ENCODE measurements at regions not wholly inside any gene's neighbourhood (a gene's known extent, or its start where the extent isn't known, plus 50 kb on each side); places are given as distances from the start of the nearest gene placed in this dataset.
"Not testable (repeated sequence)": the region's sequence is repeated elsewhere in the genome, so short reads cannot be mapped to it uniquely, and the experiment has no call there.

DNA sequence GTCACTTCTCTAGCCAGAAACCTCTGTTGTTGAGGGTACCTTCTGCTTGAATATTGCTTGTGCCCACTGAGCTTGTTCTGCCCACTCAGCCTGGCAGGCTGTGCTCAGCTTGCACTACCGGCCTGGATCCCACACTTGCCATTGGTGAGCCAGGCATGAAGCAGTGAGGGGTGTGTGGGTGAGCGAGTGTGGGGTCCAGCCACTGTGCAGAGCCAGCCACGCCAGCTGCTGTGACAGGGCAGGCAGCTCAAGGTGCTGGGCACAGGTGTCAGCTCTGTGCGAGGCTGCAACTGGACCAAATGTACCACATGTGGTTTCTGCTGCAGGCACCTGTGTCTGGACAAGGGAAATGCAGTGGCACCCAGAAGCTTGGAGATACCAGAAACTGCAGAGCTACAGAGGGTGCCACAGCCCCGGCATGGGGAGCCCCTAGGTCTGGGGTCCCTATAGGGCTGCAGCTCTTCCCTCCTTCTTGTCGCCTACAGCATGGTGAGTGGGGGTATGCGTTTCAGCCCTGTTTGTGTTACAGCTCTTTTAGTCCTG lies 305.1 kb upstream of the RIOK2 start:
- no peak for DNase-seq (ENCODE audit: low read depth)
- H3K9me3 ChIP-seq (ENCODE audit: control insufficient read depth, low read length), result no peaks in the 10 kb centered on the region
- no peaks in the 10 kb centered on the region for H3K4me1 ChIP-seq (ENCODE audit: control insufficient read depth, insufficient read depth, low read length)
- no peaks in the 10 kb centered on the region for H3K27me3 ChIP-seq (replicated peaks; ENCODE audit: control insufficient read depth, insufficient read depth, low read length)
- no peaks in the 10 kb centered on the region for H3K36me3 ChIP-seq (ENCODE audit: control insufficient read depth, insufficient read depth, low read length, severe bottlenecking)
- no peak overlapping the region for H3K4me3 ChIP-seq (ENCODE audit: low read length)
- H3K9ac ChIP-seq (ENCODE audit: low read length), result no peak overlapping the region

DNA sequence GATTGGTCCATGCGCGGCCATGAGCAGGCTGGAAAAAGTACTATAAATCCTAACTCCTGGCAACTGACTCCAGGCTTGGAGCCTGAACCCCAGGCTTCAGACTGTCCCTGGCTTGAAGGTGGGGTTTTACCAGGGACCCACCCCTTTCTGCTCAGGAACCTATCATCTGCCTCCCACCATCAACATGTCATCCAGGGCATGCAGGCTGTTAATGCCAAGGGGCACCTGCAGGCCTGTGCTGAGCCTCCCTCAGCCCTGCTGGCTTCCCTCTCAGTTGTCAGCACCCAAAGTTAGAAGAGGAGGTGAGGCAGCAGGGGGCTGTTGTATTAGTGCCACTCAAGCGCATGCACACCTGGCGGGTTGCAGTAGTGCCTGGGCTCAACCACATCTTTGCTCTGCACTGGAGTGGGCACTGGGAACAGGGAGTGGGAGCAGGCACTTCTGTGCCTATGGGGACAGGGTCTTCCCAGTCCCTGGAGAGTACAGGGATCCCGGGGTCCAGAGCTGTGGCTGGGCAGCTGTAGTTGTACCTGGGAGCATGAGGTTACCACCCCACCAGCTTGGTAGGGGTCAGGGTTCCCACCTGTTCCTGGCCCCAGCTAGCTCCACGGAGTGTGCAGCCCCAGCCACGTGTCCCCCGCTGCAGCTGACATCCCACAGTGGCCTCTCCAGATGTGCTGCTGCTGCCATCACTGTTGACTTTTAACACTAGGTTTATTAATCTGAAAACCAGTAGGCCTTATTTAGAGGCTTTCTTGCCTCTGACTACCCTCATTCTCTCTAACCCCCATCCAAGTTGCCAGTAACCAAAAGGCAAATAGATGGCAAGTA lies 306.2 kb upstream of the RIOK2 start:
- DNase-seq (ENCODE audit: low read depth), result no peak
- H3K27me3 ChIP-seq (replicated peaks; ENCODE audit: control insufficient read depth, insufficient read depth, low read length), result no peaks in the 10 kb centered on the region
- H3K36me3 ChIP-seq (ENCODE audit: control insufficient read depth, insufficient read depth, low read length, severe bottlenecking), result no peaks in the 10 kb centered on the region
- H3K4me3 ChIP-seq (ENCODE audit: low read length), result no peak overlapping the region
- no peak overlapping the region for H3K9ac ChIP-seq (ENCODE audit: low read length)
- H3K9me3 ChIP-seq (ENCODE audit: control insufficient read depth, low read length), result no peaks in the 10 kb centered on the region
- no peaks in the 10 kb centered on the region for H3K4me1 ChIP-seq (ENCODE audit: control insufficient read depth, insufficient read depth, low read length)

DNA sequence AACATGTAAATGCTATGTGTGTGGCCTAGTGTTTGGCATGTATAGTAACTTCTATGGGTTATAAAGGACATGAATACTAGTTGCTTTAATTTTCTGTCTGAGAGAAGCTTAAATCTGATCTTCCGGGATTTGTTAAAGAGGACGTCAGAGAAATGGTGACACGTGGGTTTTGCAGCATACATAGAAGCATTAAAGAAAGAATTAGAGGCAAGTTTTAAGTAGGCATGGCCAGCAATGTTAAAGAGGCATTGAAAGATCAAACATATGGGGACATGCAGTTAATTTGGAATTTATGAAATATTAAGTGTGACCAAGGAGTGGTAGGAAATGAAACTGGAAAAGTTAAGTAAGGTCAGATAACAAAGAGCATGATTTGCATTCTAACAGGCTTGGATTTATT lies 311.4 kb upstream of the RIOK2 start:
- DNase-seq (ENCODE audit: low read depth), result no peak
- Histone ChIP-seq H3K4me1 (ENCODE audit: control insufficient read depth, insufficient read depth, low read length) (no peaks in the 10 kb centered on the region), H3K36me3 (ENCODE audit: control insufficient read depth, insufficient read depth, low read length, severe bottlenecking) (no peaks in the 10 kb centered on the region), H3K9me3 (ENCODE audit: control insufficient read depth, low read length) (no peaks in the 10 kb centered on the region), H3K27me3 (replicated peaks; ENCODE audit: control insufficient read depth, insufficient read depth, low read length) (no peaks in the 10 kb centered on the region), H3K9ac (ENCODE audit: low read length) (no peak overlapping the region), H3K4me3 (ENCODE audit: low read length) (no peak overlapping the region)

DNA sequence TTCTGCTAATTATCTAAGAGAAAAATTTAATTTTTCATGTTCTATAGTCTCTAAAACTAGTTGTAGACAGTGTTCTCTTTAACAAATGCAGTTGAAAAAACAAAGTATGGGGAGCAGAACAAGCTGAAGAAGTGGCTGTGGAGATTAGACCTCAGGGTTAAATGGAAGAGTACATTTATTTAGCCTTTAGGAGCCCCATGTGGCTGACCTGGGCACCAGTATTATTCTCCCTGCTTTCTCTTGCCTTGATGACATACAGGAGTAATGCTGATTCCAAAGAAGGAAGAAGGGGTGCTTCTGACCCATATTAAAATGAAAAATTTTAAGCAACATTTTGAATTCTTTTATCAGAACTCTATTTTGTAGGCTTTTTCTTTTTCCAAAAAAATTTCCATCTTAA lies 312.3 kb upstream of the RIOK2 start:
- Histone ChIP-seq H3K27me3 (replicated peaks; ENCODE audit: control insufficient read depth, insufficient read depth, low read length) (no peaks in the 10 kb centered on the region), H3K9ac (ENCODE audit: low read length) (no peak overlapping the region), H3K4me1 (ENCODE audit: control insufficient read depth, insufficient read depth, low read length) (no peaks in the 10 kb centered on the region), H3K4me3 (ENCODE audit: low read length) (no peak overlapping the region), H3K36me3 (ENCODE audit: control insufficient read depth, insufficient read depth, low read length, severe bottlenecking) (no peaks in the 10 kb centered on the region), H3K9me3 (ENCODE audit: control insufficient read depth, low read length) (no peaks in the 10 kb centered on the region)
- no peak for DNase-seq (ENCODE audit: low read depth)

DNA sequence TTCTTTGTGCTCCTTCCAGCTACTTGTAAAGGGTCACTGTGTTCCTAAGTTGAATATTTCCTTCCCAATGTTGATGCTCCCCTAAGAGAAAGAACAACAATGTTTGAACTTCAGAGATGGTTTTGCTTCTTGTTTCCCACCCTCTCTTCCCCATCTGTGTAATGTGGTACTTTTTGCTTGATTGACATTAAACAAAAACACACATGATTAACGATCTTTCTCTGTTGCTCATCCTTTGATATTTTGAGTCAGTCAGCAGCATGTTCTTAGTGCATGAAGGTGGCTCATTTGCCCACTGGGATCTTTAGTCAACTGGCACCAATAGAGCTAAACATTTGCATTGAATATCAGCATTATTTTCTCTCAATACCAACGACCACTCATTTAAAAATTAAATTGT lies 313.0 kb upstream of the RIOK2 start:
- no peak overlapping the region for H3K9ac ChIP-seq (ENCODE audit: low read length)
- no peaks in the 10 kb centered on the region for H3K4me1 ChIP-seq (ENCODE audit: control insufficient read depth, insufficient read depth, low read length)
- no peaks in the 10 kb centered on the region for H3K27me3 ChIP-seq (replicated peaks; ENCODE audit: control insufficient read depth, insufficient read depth, low read length)
- DNase-seq (ENCODE audit: low read depth), result no peak
- H3K36me3 ChIP-seq (ENCODE audit: control insufficient read depth, insufficient read depth, low read length, severe bottlenecking), result no peaks in the 10 kb centered on the region
- no peaks in the 10 kb centered on the region for H3K9me3 ChIP-seq (ENCODE audit: control insufficient read depth, low read length)
- no peak overlapping the region for H3K4me3 ChIP-seq (ENCODE audit: low read length)

DNA sequence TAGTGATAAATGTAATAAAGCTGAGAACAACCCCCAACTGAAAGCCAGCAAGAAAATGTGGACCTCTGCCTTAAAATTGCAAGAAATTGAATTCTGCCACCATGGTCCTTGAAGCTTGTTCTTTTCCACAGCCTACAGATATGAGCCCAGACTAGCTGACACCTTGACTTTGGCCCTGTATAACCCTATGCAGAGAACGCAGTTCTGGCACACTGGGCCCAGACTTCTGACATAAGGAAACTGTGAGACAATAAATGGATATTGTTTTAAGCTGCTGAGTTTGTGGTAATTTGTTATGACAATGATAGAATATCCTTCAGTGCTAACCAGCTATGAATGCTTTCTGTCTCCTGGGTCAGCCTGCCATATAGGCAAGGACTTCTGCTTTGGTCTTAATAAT lies 315.6 kb upstream of the RIOK2 start:
- Histone ChIP-seq H3K4me3 (ENCODE audit: low read length) (no peak overlapping the region), H3K27me3 (replicated peaks; ENCODE audit: control insufficient read depth, insufficient read depth, low read length) (no peaks in the 10 kb centered on the region), H3K4me1 (ENCODE audit: control insufficient read depth, insufficient read depth, low read length) (no peaks in the 10 kb centered on the region), H3K9ac (ENCODE audit: low read length) (no peak overlapping the region), H3K9me3 (ENCODE audit: control insufficient read depth, low read length) (no peaks in the 10 kb centered on the region), H3K36me3 (ENCODE audit: control insufficient read depth, insufficient read depth, low read length, severe bottlenecking) (no peaks in the 10 kb centered on the region)
- no peak for DNase-seq (ENCODE audit: low read depth)

DNA sequence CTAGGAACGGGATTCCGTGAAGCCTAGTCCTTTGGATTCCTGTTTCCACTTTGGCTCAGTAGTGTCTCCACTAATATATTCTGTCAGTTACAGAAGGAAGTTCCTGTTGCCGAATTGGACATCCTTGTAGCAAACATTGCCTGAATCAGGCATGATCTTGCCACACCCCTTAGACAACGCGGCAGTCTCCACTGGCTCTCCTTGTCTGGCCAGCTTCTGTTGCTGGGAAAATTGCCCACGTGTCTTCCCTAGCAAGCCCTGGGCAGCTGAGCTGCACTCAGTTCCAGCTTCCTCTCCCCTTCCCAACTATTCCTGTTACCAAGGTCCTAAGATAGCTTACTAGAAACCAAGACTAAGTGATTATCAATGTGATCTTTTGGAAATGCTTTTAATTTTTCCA lies 316.6 kb upstream of the RIOK2 start:
- Histone ChIP-seq H3K9ac (ENCODE audit: low read length) (no peak overlapping the region), H3K4me1 (ENCODE audit: control insufficient read depth, insufficient read depth, low read length) (no peaks in the 10 kb centered on the region), H3K4me3 (ENCODE audit: low read length) (peak overlapping the region; percentile 22), H3K36me3 (ENCODE audit: control insufficient read depth, insufficient read depth, low read length, severe bottlenecking) (no peaks in the 10 kb centered on the region), H3K27me3 (replicated peaks; ENCODE audit: control insufficient read depth, insufficient read depth, low read length) (no peaks in the 10 kb centered on the region), H3K9me3 (ENCODE audit: control insufficient read depth, low read length) (no peaks in the 10 kb centered on the region)
- DNase-seq (ENCODE audit: low read depth), result no peak

DNA sequence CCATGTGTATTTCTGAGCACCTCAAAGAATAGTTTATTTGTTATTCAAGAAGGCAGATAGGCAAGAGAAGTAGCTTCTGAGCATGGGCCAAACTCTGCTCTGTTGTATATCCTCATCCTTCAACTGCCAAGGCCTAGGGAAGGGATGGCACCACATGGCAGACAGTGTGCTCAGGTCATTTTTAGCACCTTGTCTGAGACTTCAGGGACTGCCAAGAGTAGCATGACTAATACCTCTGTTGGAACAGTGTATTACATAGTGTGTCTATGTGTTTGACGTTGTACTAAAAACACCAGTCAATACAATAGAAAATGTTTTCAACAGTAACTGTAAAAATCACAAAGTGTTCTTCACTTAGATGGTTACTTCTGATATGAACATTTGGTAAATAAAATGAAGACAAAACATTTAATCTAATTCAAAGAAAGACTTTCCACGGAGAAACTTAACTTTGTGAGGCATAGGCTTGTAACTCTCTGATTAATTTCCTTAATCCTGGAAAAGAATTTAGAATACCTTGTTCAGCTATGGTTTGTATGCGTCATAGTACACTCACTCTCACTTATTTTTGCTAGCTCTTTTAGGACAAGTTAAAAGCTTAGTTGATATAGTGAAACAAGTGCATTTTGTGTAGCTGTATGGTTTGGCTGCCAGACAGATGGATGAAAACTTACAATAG lies 318.4 kb upstream of the RIOK2 start:
- Histone ChIP-seq H3K27me3 (replicated peaks; ENCODE audit: control insufficient read depth, insufficient read depth, low read length) (no peaks in the 10 kb centered on the region), H3K4me1 (ENCODE audit: control insufficient read depth, insufficient read depth, low read length) (no peaks in the 10 kb centered on the region), H3K36me3 (ENCODE audit: control insufficient read depth, insufficient read depth, low read length, severe bottlenecking) (no peaks in the 10 kb centered on the region), H3K9me3 (ENCODE audit: control insufficient read depth, low read length) (no peaks in the 10 kb centered on the region), H3K9ac (ENCODE audit: low read length) (no peak overlapping the region), H3K4me3 (ENCODE audit: low read length) (no peak overlapping the region)
- DNase-seq (ENCODE audit: low read depth), result no peak

DNA sequence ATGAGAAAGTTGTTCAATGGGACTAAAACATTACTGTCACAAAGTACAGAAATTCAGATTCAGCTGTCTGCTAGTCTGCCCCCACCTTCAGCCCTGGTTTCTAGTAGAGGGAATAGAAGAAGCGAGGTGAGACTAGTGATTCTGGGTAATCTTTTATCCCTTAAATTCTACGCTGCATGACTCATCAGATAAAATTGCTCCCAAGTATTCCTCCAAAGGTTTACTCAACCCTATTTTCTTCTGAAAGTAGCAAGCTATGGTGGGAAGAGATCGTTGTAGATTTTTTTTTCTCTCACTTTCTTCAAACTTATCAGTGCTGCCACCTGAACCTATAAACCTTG lies 318.9 kb upstream of the RIOK2 start:
- Histone ChIP-seq H3K27me3 (replicated peaks; ENCODE audit: control insufficient read depth, insufficient read depth, low read length) (no peaks in the 10 kb centered on the region), H3K4me1 (ENCODE audit: control insufficient read depth, insufficient read depth, low read length) (no peaks in the 10 kb centered on the region), H3K36me3 (ENCODE audit: control insufficient read depth, insufficient read depth, low read length, severe bottlenecking) (no peaks in the 10 kb centered on the region), H3K4me3 (ENCODE audit: low read length) (no peak overlapping the region), H3K9me3 (ENCODE audit: control insufficient read depth, low read length) (no peaks in the 10 kb centered on the region), H3K9ac (ENCODE audit: low read length) (no peak overlapping the region)
- peak; percentile 4 for DNase-seq (ENCODE audit: low read depth)

DNA sequence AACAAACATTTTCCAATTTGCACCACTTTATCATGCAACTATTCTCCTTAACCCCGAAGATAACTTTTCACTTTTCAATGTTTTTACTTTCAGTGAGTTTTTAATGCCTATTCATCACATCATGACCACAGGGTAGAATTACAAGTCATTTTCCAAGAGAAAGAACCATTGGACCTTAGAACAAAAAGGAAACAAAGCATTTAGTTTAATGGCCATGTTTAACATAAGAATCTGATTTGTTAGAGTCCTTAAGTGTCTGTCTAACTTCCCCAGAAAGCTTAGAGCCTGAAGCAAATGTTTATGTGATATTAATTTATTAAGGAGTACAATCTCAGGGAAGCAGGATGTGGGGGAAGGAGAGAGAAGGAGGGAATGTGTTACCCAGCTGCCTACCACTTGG lies 325.8 kb upstream of the RIOK2 start:
- no peaks in the 10 kb centered on the region for H3K4me1 ChIP-seq (ENCODE audit: control insufficient read depth, insufficient read depth, low read length)
- no peak for DNase-seq (ENCODE audit: low read depth)
- no peaks in the 10 kb centered on the region for H3K36me3 ChIP-seq (ENCODE audit: control insufficient read depth, insufficient read depth, low read length, severe bottlenecking)
- no peak overlapping the region for H3K4me3 ChIP-seq (ENCODE audit: low read length)
- H3K27me3 ChIP-seq (replicated peaks; ENCODE audit: control insufficient read depth, insufficient read depth, low read length), result no peaks in the 10 kb centered on the region
- H3K9me3 ChIP-seq (ENCODE audit: control insufficient read depth, low read length), result no peaks in the 10 kb centered on the region
- no peak overlapping the region for H3K9ac ChIP-seq (ENCODE audit: low read length)

DNA sequence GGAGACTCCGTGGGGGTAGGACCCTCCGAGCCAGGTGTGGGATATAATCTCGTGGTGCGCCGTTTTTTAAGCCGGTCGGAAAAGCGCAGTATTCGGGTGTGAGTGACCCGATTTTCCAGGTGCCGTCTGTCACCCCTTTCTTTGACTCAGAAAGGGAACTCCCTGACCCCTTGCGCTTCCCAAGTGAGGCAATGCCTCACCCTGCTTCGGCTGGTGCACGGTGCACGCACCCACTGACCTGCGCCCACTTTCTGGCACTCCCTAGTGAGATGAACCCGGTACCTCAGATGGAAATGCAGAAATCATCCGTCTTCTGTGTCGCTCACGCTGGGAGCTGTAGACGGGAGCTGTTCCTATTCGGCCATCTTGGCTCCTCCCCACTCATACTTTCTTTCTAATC lies 336.5 kb upstream of the RIOK2 start:
- not testable (repeated sequence) for DNase-seq (ENCODE audit: low read depth); H3K4me3 ChIP-seq (ENCODE audit: low read length); H3K4me1 ChIP-seq (ENCODE audit: control insufficient read depth, insufficient read depth, low read length); H3K9me3 ChIP-seq (ENCODE audit: control insufficient read depth, low read length); H3K27me3 ChIP-seq (replicated peaks; ENCODE audit: control insufficient read depth, insufficient read depth, low read length); H3K9ac ChIP-seq (ENCODE audit: low read length); H3K36me3 ChIP-seq (ENCODE audit: control insufficient read depth, insufficient read depth, low read length, severe bottlenecking)
